ENCODE measurements at regions not wholly inside any gene's neighbourhood (a gene's known extent, or its start where the extent isn't known, plus 50 kb on each side); places are given as distances from the start of the nearest gene placed in this dataset.
"Not testable (repeated sequence)": the region's sequence is repeated elsewhere in the genome, so short reads cannot be mapped to it uniquely, and the experiment has no call there.

DNA sequence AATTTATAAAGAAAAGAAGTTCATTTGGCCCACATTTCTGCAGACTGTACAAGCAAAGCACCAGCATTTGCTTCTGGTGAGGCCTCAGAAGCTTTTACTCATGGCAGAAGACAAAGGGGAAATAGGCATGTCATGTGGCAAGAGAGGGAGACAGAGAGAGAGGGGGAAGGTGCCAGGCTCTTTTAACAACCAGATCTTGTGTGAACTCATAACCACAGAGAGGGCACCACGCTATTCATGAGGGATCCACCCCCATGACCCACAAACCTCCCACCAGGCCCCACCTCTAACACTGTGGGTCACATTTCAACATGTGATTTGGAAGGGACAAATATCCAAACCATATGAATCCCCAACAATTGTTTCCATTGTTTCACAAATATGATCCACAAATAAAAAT is 467.9 kb downstream of the SIPA1L2 start:
- DNase-seq (ENCODE audit: low spot score), result no peak

DNA sequence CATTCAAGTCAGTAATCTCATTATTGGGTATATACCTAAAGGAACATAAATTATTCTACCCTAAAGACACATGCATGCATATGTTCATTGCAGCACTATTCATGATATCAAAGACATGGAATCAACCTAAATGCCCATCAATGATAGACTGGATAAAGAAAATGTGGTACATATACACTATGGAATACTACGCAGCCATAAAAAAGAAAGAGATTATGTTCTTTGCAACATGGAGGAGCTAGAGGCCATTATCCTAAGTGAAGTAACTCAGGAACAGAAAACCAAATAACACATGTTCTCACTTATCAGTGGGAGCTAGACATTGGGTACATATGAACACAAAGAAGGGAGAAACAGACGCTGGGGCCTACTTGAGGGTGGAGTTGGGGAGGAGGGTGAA is 471.4 kb downstream of the SIPA1L2 start:
- DNase-seq (ENCODE audit: low spot score), result not testable (repeated sequence)

DNA sequence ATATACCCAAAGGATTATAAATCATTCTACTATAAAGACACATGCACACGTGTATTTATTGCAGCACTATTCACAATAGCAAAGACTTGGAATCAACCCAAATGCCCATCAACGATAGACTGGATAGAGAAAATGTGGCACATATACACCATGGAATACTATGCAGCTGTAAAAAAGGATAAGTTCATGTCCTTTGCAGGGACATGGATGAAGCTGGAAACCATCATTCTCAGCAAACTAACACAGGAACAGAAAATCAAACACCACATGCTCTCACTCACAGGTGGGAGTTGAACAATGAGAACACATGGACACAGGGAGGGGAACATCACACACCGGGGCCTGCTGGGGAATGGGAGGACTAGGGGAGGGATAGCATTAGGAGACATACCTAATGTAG is 473.9 kb downstream of the SIPA1L2 start:
- DNase-seq (ENCODE audit: low spot score), result not testable (repeated sequence)

DNA sequence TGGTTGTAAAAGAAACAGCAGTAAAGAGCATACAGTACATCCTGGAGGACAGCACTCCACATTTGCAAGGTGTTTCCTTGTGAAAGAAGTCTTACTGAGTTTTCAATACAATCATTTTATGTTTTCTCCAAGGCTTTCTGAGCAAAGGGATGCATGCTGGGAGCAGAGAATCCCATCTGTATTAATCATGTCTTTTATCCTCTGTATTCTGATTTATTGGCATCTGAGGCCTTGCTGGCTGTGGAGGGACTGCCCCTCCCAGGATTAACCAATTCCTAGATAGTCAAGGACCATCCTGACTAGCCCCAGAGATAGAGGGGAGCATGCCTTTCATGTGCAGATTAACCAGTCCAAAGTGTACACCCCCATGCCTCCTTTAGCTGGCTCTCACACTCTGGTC is 476.3 kb downstream of the SIPA1L2 start:
- no peak for DNase-seq (ENCODE audit: low spot score)

DNA sequence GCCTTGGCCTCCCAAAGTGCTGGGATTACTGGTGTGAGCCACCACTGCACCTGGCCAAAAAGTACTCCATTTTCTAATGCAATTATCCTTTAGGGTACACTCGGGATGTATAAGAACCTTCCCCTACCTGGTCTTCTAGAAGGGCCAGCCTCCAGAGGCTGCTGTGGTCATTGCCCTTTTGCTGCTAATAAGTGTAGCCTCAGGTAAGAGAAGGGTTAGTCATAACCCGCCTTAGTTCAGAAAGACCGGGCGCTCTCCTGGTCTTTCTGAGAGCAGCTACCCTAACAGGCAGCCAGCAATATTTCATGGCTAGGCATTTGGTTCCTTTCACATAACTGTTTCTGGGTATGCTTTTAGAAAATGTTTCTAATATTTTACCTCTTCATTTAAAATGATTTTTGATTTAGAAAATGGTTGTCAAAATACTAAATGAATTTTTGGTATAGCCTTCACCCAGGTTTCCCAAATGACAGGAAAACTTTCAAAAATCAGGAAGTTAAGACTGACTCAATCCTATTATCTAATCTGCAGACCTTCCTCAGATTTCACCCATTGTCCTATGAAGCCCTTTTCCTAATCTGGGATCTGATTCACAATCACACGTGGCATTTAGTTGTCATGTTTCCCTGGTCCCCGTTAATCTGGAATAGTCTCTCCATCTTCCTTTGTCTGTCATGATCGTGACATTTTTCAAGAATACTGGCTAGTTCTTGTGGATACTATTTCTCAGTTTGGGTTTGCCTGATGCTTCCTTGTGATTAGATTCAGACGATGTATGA is 479.0 kb downstream of the SIPA1L2 start:
- no peak for DNase-seq (ENCODE audit: low spot score)

DNA sequence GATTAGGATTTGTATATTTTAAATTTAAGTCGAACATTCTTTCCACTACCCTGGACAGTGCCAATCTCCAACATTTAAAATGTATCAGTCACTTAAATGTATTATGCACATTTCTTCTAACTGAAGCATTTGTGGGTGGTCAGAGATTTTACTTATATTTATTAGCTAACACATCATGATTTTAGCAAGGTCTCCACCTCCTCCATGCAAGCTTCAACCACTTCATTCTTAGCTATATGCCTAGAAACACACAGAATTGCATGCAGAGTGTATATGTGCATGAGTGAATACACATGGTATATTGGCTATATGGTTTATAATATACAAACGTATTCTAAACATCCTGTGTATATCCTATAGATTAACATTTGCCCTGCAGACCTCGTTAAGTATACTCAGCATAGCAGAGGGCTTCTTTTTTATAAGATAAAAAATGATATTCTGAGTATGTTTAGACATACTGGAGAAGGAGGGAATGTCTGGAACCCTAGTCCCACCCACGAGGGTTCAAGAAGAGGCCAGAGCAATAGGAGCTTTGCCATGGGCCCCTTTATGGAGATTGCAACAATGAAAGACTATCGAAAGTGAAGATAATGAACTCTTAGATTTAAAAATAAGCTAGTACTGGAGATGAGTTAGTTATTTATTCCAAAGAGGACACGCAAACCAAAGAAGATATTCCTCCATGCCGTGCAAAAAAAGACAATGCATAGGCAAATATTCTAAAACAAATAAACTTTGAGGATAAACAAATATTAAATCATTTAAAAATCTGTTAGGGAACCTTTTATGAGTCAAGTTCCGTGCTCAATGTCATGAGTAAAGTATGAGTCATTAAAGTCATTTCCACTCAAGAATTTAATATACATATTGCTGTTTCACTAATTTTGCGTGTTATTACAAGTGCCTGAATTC is 480.4 kb downstream of the SIPA1L2 start:
- DNase-seq (ENCODE audit: low spot score), result no peak

DNA sequence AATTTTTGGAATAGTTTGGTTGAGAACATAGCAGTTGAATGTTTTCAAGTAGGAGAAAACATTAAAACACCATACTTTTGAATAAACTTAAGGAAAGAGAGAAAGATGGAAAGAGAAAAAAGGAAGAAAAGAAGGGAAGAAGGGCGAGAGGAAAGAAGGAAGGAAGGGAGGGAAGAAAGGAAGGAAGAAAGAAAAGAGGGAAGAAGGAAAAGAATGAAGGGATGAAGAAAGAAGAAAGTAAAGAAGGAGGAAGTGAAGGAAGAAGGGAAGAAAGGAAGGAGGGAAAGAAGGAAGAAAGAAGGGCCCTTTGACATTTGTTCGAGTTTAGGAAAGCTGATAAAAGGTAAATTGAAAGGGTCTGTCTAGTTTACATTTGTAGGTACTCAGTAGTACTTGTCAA is 482.7 kb downstream of the SIPA1L2 start:
- no peak for DNase-seq (ENCODE audit: low spot score)

DNA sequence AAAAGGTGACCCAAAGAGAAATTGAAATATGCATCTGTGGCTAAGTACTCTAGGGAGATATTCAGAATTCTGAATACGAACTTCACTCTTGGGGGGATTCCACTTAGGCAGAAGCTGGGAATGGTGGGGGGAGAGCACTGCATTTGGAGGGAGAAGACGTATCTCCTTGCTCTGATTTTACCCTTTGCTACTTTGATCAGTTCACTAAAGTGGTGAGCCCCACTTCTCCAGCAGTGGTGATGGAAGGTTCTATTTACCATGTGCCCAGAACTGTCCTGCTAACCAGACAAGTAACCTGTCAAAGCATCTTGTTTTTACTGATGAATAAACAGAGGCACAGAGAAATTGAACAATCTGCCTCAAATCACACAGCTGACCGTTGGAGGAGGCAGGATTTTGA is 483.4 kb downstream of the SIPA1L2 start:
- no peak for DNase-seq (ENCODE audit: low spot score)

DNA sequence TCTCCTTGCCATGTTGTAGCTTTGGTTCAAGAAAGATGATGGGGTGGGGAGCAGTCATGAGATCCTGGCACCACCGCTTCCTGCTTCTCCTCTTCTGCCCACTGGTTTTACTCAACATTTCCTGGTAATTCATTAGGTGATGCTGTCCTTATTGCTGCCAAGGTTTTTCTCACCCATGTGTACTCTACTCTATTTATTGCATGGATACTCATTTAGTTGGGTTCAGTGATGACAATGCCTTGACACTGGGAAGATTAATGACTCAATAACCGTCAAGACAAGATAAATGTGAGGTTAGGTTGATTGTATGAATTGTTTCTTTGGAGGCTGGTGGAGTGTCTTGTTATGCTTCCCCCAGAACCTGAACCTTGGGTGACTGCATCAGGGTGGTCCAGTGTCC is 484.2 kb downstream of the SIPA1L2 start:
- no peak for DNase-seq (ENCODE audit: low spot score)

DNA sequence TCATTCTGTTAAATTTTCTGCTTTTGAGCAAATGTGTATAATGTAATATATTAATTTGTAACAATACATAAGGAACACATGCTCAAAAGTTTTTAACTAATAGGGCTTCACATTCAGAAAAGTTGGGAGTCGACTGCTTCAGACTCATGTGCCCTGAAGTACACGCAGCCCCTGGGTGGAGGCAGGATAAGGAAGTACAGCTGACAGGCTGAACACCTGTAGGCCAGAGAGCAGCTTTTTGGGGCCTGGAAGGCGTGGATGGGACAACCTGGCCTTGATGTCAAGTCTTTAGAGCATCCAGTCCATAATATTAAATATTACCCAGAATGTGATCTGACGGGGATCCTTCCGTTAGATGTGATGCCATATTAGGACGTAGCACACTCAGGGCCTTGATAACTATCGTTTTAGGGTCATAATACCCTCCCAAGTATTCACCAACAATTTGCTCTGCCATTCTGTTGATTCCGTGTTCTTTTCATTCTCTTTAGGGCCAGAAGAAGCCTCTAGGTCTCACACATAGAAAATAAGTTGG is 485.2 kb downstream of the SIPA1L2 start:
- no peak for DNase-seq (ENCODE audit: low spot score)

DNA sequence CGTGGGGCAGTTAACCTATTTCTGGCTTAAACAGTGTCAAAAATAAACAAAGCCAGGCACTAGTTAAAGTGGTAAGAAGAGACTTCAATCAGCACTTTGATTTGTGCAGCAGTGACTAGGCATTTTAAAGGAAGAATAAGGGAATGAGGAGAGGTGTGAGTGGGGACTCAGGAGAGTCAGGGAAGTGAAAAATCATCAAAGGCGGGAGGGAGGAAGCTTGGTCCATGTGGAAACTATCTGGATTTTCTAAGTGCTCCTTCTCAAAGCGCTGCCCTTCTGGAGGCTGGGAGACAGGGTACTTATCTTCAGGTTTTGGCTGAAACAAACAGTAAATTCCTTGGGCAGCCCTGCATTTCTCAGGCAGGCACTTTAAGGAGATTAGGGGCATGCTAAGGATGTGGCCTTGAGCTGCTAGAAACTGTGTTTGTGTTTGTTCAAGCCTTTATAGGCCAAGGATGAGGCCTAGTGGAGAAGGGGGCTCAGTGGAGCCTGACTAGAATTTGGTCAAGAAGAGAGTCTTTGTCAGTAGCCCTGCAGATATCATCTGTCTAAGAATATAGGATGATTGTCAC is 486.5 kb downstream of the SIPA1L2 start:
- no peak for DNase-seq (ENCODE audit: low spot score)

DNA sequence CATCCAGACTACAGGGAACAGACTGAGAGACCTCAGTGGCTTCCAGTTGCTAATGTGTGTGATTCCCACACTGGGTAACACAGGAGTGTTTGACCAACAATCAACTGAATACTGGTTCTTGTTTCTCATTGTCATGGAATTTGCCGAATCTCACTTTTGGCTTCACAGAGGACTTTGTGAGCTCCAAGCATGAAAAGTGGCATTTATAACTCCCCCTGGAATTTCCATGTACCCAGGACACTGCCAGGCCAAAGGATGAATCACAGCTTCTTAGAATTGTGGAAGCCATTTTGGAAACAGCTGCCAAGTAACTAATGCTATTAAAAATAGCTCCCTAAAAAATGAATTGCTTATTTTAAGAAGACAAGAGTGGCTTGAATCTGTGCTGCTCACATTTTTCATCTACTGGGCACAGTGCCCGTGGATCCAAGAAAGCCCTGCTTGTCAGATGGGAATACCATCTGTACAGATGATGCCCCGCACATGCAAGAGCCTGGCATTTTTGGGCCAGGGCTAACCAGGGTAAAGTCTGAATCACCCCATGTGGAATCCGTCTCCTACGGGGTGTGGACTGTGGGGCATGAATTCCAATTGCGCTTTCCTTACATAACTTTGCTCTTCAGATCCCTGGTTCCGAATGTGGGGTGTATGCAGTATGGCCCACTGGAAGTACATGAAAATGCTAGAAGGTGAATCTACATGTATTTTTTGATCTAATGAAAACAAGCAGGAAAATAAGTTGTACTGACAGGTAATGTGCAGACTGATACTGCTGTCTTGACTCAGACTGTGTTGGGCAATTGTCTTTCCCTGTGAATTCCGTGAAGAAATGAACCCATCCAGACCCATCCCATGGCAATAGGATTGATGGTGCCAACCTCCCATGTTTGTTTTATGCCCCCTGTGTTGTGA is 487.3 kb downstream of the SIPA1L2 start:
- DNase-seq (ENCODE audit: low spot score), result peak; percentile 20

DNA sequence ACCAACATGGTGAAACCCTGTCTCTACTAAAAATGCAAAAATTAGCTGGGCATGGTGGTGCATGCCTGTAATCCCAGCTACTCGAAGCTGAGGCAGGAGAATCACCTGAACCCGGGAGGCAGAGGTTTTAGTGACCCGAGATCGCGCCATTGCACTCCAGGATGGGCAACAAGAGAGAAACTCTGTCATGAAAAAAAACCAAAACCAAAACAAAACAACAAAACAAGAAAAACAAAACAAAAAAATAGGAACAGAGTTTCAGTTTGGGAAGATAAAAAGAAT is 488.8 kb downstream of the SIPA1L2 start:
- not testable (repeated sequence) for DNase-seq (ENCODE audit: low spot score)

DNA sequence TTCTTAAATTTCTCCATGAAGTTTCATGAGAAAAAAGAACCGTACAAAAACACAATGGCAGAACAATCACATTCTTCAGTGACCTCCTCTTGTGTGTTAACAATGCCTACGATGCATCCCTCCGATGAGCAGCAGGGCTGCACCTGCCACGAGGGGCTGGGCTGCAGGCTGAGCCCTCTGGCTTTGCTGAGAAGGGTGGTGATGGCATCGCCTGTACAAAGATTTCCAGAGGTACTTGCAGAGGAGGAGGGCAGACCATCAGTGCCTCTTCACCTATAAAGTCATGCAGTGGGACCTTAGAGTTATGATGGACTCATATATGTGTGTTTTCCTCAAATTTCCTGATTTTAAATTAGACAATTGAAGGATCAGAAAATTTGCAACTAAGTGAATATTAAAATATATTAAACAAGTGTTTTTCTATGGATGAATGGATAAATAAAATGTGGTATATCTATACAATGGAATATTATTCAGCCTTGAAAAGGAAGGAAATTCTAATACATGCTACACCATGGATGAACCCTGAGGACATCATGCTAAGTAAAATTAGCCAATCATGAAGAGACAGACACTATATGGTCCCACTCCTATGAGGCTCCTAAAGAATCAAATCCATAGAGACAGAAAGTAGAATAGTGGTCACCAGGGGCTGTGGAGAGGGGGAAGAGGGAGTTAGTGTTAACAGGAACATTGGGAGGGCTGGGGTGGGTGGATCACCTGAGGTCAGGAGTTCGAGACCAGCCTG is 489.3 kb downstream of the SIPA1L2 start:
- no peak for DNase-seq (ENCODE audit: low spot score)

DNA sequence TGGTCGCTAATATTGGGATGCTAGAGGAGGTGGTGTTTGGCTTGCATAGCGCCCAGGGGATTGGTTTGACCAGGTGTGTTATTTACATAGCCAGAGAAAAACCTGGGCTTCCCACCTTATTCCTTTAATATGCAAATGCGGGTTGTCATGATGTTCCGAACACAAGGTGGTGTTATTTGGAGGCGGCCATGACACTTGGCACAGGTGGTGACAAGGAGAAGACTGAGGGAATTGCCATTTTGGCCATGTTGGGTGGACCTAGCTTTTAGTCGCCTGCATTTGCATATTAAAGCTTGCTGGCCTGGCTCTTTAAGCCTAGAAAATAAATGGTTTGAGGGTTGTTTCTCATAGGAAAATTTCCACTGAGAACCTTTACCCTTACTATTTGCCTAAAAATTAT is 490.5 kb downstream of the SIPA1L2 start:
- DNase-seq (ENCODE audit: low spot score), result no peak

DNA sequence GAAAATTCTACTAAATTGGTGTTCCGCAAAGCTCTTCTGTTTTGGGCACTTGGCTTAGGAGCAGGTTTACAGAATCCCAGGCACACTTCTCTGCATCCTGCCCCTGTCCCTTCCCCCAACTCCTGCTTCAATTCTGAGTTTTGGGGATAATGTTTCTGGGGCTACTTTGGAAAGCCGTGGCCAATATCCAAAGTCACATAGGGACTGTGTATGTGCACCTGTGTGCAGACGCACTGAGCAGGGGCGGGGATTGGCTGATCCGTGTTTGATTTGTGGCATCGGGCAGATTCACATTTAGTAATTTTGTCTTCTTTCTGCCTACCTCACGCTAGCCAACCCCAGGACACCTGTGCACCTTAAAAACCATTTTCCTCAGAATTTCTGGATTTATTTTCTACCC is 491.9 kb downstream of the SIPA1L2 start:
- no peak for DNase-seq (ENCODE audit: low spot score)

DNA sequence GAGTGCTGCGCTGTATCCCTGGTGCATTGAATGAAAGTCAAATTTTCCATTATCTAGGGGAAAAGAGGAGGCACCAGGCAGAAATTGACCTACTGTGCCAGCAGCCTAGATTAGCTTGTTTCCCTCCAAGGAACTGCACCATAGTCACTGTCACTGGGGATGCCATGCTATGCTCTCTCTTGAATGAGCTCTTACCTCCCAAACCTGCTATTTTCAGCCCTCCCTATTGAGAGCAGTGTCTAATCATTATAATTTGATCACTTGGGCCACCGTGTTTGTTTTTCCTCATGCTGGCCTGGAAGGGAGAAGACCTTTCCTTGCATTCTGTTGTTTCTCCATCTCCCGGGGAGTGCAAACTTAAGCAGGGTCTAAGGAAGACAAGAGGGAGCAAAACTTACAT is 492.9 kb downstream of the SIPA1L2 start:
- no peak for DNase-seq (ENCODE audit: low spot score)

DNA sequence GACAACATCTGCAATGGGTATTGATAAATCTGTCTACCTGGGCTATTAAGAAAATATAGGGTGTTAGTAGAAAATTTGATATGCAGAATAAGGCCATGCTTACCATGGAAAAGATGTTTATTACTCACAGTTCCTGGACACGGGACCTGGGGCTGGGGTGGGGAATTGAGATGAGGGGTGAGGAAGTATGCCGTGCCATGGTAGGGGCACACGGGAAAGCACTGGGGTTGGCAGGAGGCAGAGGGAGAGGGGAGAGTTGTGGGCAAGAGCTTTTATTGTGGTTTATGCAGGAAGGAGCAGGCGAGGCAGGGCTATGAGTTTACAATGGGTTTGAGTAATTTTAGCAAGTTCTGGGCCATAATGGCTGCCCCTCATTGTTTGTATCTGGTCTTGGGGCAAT is 493.8 kb downstream of the SIPA1L2 start:
- DNase-seq (ENCODE audit: low spot score), result no peak

DNA sequence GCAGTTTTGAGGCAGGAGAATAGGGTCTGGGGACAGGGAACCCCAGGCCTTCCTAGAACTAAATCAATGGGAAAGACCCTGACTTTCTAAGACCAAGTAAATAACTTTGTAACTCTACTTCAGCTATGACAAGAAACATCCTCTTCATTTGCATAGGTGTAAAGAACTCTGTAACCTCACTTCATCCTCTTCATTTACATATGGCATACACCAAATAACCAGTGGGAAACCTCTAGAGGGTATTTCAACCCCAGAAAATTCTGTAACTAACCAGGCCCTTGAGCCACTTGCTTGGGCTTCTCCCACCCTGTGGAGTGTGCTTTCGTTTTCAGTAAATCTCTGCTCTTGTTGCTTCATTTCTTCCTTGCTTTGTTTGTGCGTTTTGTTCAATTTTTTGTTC is 495.6 kb downstream of the SIPA1L2 start:
- no peak for DNase-seq (ENCODE audit: low spot score)

DNA sequence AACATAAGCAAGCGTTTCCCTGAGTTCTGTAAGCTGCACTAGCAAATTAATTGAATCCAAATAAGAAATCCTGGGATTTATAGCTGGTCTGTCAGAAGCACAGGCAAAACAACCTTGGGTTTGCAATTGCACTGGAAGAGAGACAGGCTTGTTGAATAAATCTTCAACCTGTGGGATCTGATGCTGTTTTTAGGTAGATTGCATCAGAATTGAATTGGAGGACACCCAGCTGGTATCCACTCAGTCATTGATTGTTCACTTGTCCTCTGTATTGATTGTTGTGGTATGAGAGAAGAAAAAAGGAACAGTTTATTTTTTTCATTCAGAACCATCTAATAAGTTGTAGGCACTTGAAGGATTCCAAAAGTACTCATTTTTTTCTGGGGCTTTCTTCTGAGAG is 497.4 kb downstream of the SIPA1L2 start:
- no peak for DNase-seq (ENCODE audit: low spot score)

DNA sequence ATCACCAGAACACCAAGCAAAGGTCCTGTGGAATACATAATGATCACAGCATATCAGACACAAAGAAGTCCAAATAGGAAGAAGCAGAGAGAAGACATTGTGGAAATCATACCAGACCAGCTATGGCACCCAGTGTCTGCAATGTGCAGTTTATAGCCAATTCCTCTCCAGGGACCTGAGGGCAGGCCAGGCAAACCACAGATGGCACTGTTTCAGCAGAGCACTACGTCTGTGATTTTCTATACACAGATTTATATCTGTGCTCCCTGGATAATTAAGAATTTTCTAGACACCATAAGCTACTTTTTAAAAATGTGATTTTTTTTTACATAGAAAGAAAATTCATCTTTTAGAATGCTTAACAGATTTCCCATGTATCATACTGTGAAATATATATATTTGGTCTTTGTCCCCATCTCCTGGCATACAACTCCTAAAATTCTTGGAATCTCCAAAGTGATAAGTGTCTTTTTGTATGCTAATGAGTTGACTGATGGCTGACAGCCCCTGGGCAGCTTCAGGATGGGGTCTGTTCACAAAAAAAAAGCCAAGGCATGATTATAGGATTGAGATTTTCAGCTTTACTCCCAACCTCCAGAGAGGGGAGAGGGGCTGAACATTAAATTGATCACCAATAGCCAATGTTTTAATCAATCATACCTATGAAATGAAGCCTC is 498.1 kb downstream of the SIPA1L2 start:
- no peak for DNase-seq (ENCODE audit: low spot score)

Data from putamen (tissue), 1 donor.